ENCODE measurements at regions not wholly inside any gene's neighbourhood (a gene's known extent, or its start where the extent isn't known, plus 50 kb on each side); places are given as distances from the start of the nearest gene placed in this dataset.
A peak's percentile ranks its signal among the peaks of the same experiment; 100 is the strongest.

DNA sequence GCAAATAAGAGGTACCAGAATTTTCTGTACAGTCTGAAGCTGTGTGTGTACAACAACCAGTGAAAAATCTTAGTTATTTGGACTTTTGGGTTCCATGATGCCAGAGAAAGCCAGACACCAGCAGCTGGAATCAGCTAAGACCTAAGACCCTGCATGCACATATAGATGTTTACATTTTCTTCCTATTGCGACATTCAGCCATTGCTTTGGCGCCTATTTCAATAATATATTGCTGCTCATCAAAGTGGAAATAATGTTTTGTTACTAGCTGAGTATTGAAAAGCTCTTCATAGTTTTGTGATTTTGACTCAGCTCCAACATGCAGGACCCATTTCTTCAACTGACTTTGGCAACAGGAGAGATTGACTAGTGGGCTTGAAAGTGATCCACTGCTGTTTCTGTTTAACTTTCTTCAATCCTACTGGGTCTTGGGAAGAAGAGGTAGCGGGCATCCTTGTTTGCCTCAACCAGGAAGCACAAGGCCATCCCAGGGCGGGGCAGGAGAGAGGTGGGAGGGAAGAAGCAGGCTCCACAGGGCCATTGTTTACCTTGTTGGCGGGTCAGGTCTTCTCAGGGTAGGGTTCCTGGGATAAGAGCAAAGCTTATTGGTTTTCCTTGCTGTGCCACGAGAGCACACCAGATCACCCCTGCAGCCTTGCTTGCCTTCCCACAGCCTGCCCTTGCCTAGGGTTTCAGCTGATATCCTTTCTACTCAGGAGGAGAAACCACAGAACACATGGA lies 101.3 kb upstream of the ESR1 start:
- POLR2A ChIA-PET = interaction anchor here (0.7 to 1.8 kb wide), 2 partner anchors 16 to 59 kb away, joined by 3 to 7 read pairs; no protein-coding TSS in a partner anchor
- Mint-ChIP-seq H3K27me3 (no peaks in the 10 kb centered on the region), H3K36me3 (ENCODE audit: low read depth) (peaks cover 5% of the 10 kb centered on the region), H3K4me3 (no peak overlapping the region), H3K4me1 (ENCODE audit: low read depth) (peaks cover 25% of the 10 kb centered on the region), H3K9me3 (no peaks in the 10 kb centered on the region), H3K27ac (no peak overlapping the region)
- Histone ChIP-seq H3K4me1 (ENCODE audit: insufficient read depth, low read length) (peaks cover 10% of the 10 kb centered on the region), H3K9me3 (ENCODE audit: control insufficient read depth in 1 of 2, insufficient read depth in 1 of 2, low read length in 2 of 2) (no peaks in the 10 kb centered on the region), H3K4me3 (ENCODE audit: low read length) (no peak overlapping the region), H3K27me3 (ENCODE audit: control insufficient read depth in 1 of 2, insufficient read depth in 2 of 2, low read length in 2 of 2) (no peaks in the 10 kb centered on the region), H3K27ac (ENCODE audit: low read depth in 1 of 2, low read length in 2 of 2) (no peak overlapping the region), H3K36me3 (ENCODE audit: insufficient read depth, low read length) (no peaks in the 10 kb centered on the region)
- DNase-seq (no peak), ATAC-seq (ENCODE audit: poor library complexity) (no peak)
- CTCF ChIA-PET = interaction anchor here (0.6 to 0.9 kb wide), 2 partner anchors 16 to 332 kb away, joined by 3 to 5 read pairs; no protein-coding TSS in a partner anchor
- TF ChIP-seq, protein P1, sequence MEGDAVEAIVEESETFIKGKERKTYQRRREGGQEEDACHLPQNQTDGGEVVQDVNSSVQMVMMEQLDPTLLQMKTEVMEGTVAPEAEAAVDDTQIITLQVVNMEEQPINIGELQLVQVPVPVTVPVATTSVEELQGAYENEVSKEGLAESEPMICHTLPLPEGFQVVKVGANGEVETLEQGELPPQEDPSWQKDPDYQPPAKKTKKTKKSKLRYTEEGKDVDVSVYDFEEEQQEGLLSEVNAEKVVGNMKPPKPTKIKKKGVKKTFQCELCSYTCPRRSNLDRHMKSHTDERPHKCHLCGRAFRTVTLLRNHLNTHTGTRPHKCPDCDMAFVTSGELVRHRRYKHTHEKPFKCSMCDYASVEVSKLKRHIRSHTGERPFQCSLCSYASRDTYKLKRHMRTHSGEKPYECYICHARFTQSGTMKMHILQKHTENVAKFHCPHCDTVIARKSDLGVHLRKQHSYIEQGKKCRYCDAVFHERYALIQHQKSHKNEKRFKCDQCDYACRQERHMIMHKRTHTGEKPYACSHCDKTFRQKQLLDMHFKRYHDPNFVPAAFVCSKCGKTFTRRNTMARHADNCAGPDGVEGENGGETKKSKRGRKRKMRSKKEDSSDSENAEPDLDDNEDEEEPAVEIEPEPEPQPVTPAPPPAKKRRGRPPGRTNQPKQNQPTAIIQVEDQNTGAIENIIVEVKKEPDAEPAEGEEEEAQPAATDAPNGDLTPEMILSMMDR (IDR thresholded peaks at IDR 0.05) = no peak
- intact Hi-C loops (cut with DNase I, micrococcal nuclease) = no loop called here

DNA sequence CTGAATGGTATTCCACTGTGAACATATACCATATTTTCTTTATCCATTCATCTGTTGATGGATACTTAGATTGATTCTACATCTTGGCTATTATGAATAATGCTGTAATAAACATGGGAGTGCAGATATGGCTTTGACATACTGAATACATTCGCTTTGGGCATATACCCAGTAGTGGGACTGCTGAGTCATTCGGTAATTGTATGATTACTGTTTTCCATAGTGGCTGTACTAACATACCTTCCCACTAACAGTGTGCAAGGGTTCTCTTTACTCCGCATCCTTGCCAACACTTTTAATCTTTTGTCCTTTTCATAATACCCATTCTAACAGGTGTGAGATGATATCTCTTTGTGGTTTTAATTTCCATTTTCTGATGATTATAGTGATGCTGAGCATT lies 98.2 kb upstream of the ESR1 start:
- Mint-ChIP-seq H3K4me3 (no peak overlapping the region), H3K9me3 (peaks cover 12% of the 10 kb centered on the region), H3K27ac (no peak overlapping the region), H3K27me3 (no peaks in the 10 kb centered on the region), H3K4me1 (ENCODE audit: low read depth) (no peaks in the 10 kb centered on the region), H3K36me3 (ENCODE audit: low read depth) (peaks cover 32% of the 10 kb centered on the region)
- ChIA-PET POLR2A (no interaction called here), CTCF (interaction anchor here (1.3 kb wide), 1 partner anchor 17 kb away, joined by 3 read pairs; no protein-coding TSS in a partner anchor)
- Histone ChIP-seq H3K36me3 (ENCODE audit: insufficient read depth, low read length) (no peaks in the 10 kb centered on the region), H3K4me1 (ENCODE audit: insufficient read depth, low read length) (no peaks in the 10 kb centered on the region), H3K4me3 (ENCODE audit: low read length) (no peak overlapping the region), H3K9me3 (ENCODE audit: control insufficient read depth in 1 of 2, insufficient read depth in 1 of 2, low read length in 2 of 2) (no peaks in the 10 kb centered on the region), H3K27ac (ENCODE audit: low read depth in 1 of 2, low read length in 2 of 2) (no peak overlapping the region), H3K27me3 (ENCODE audit: control insufficient read depth in 1 of 2, insufficient read depth in 2 of 2, low read length in 2 of 2) (no peaks in the 10 kb centered on the region)
- ATAC-seq (ENCODE audit: poor library complexity) = no peak
- intact Hi-C loops (cut with DNase I, micrococcal nuclease) = no loop called here
- no peak for DNase-seq
- TF ChIP-seq, protein P1 (IDR thresholded peaks at IDR 0.05) = no peak

DNA sequence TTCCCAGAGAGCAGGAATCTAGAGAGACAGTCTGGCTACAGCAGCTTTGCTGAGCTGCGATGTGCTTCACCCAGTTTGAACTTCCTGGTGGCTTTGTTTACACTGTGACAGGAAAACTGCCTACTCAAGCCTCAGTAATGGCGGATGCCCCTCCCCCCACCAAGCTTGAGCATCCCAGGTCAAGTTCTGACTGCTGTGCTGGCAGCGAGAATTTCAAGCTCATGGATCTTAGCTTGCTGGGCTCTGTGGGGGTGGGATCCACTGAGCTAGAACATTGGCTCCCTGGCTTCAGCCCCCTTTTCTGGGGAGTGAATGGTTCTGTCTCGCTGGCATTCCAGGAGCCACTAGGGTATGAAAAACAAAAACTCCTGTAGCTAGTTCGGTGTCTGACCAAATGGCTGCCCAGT lies 91.0 kb upstream of the ESR1 start:
- Histone ChIP-seq H3K36me3 (ENCODE audit: insufficient read depth, low read length) (no peaks in the 10 kb centered on the region), H3K4me1 (ENCODE audit: insufficient read depth, low read length) (peaks cover 13% of the 10 kb centered on the region), H3K4me3 (ENCODE audit: low read length) (peak overlapping the region; percentile 3), H3K9me3 (ENCODE audit: control insufficient read depth in 1 of 2, insufficient read depth in 1 of 2, low read length in 2 of 2) (no peaks in the 10 kb centered on the region), H3K27me3 (ENCODE audit: control insufficient read depth in 1 of 2, insufficient read depth in 2 of 2, low read length in 2 of 2) (no peaks in the 10 kb centered on the region), H3K27ac (ENCODE audit: low read depth in 1 of 2, low read length in 2 of 2) (peak overlapping the region in 1 of 2 donors; percentile 36)
- DNase-seq (peak in 10 of 14 experiments; percentile 1 to 54 (median 18)), ATAC-seq (ENCODE audit: poor library complexity) (no peak)
- POLR2A ChIA-PET = interaction anchor here (0.7 to 1.2 kb wide), 2 partner anchors 26 to 585 kb away, joined by 3 to 8 read pairs; no protein-coding TSS in a partner anchor
- Mint-ChIP-seq H3K9me3 (peaks cover 16% of the 10 kb centered on the region), H3K27ac (peak overlapping the region; percentile 67), H3K36me3 (ENCODE audit: low read depth) (peaks cover 41% of the 10 kb centered on the region), H3K27me3 (no peaks in the 10 kb centered on the region), H3K4me1 (ENCODE audit: low read depth) (peaks cover 20% of the 10 kb centered on the region), H3K4me3 (peak overlapping the region; percentile 38)
- intact Hi-C loops (cut with DNase I, micrococcal nuclease) = no loop called here
- TF ChIP-seq, protein P1 (IDR thresholded peaks at IDR 0.05) = no peak
- CTCF ChIA-PET = no interaction called here

Measured in CD4-positive, alpha-beta T cell (primary cell).